ENCODE measurements at regions not wholly inside any gene's neighbourhood (a gene's known extent, or its start where the extent isn't known, plus 50 kb on each side); places are given as distances from the start of the nearest gene placed in this dataset.

GRCh38 chr4:11908205-11908604 is 479.5 kb upstream of the HS3ST1 start:
- H3K4me1 Mint-ChIP-seq, result peaks cover 3% of the 10 kb centered on the region
- TF ChIP-seq CTCF (IDR thresholded peaks at IDR 0.05), result no peak
- no peaks in the 10 kb centered on the region for H3K79me2 ChIP-seq (ENCODE audit: insufficient read depth, low read length)

GRCh38 chr4:11904846-11905739 is 476.4 kb upstream of the HS3ST1 start:
- H3K4me3 ChIP-seq (replicated peaks in 1 of 3; ENCODE audit: low read depth in 2 of 3, low read length in 3 of 3), result no peak overlapping the region
- no peaks in the 10 kb centered on the region for H3K79me2 ChIP-seq (ENCODE audit: insufficient read depth, low read length)
- H3K27me3 Mint-ChIP-seq (ENCODE audit: low read depth in 3 of 3), result peaks cover 5 to 10% (median 6%) of the 10 kb centered on the region in 3 donors
- H3K9me3 ChIP-seq (replicated peaks in 1 of 2; ENCODE audit: control insufficient read depth in 1 of 2, insufficient read depth in 1 of 2, low read length in 2 of 2), result no peaks in the 10 kb centered on the region
- no peak overlapping the region for H3K4me2 ChIP-seq (replicated peaks; ENCODE audit: extremely low read depth, low read length, poor library complexity, severe bottlenecking)
- no peak overlapping the region for H2AFZ ChIP-seq (ENCODE audit: insufficient read depth, low read depth, low read length, poor library complexity, severe bottlenecking)
- intact Hi-C loops (cut with micrococcal nuclease), result no loop called here
- no peak for DNase-seq
- 46% methylated on average over 7 of the region's 9 CpGs for WGBS (ENCODE audit: insufficient coverage)
- H3K27ac ChIP-seq (ENCODE audit: low read depth in 1 of 2, low read length in 2 of 2), result no peak overlapping the region
- H4K20me1 ChIP-seq (ENCODE audit: insufficient read depth, low read length), result no peaks in the 10 kb centered on the region
- H3K36me3 Mint-ChIP-seq, result no peaks in the 10 kb centered on the region
- peaks cover 0 to 3% (median 1%) of the 10 kb centered on the region in 7 donors for H3K9me3 Mint-ChIP-seq
- no peaks in the 10 kb centered on the region for H3K36me3 ChIP-seq (replicated peaks in 1 of 2; ENCODE audit: control insufficient read depth in 1 of 2, insufficient read depth in 2 of 2, low read length in 2 of 2)
- TF ChIP-seq CTCF (IDR thresholded peaks at IDR 0.05), result no peak
- no peaks in the 10 kb centered on the region for H3K27me3 ChIP-seq (ENCODE audit: control insufficient read depth in 2 of 2, insufficient read depth in 2 of 2, low read length in 2 of 2)
- no peak overlapping the region for H3K27ac Mint-ChIP-seq
- no peak overlapping the region for H3K9ac ChIP-seq (ENCODE audit: insufficient read depth, low read length, poor library complexity, severe bottlenecking)
- H3K4me1 Mint-ChIP-seq, result peaks cover 3% of the 10 kb centered on the region
- no peak overlapping the region for H3K4me3 Mint-ChIP-seq
- no peaks in the 10 kb centered on the region for H3K4me1 ChIP-seq (ENCODE audit: control insufficient read depth in 1 of 2, insufficient read depth in 2 of 2, low read length in 2 of 2)

More at GRCh38 chr4:11908205-11908604, 479.5 kb upstream of the HS3ST1 start:
- Histone ChIP-seq H4K20me1 (ENCODE audit: insufficient read depth, low read length) (no peaks in the 10 kb centered on the region), H3K4me2 (replicated peaks; ENCODE audit: extremely low read depth, low read length, poor library complexity, severe bottlenecking) (no peak overlapping the region), H3K27me3 (ENCODE audit: control insufficient read depth in 2 of 2, insufficient read depth in 2 of 2, low read length in 2 of 2) (no peaks in the 10 kb centered on the region), H3K9ac (ENCODE audit: insufficient read depth, low read length, poor library complexity, severe bottlenecking) (no peak overlapping the region), H3K27ac (ENCODE audit: low read depth in 1 of 2, low read length in 2 of 2) (no peak overlapping the region), H3K4me3 (replicated peaks in 1 of 3; ENCODE audit: low read depth in 2 of 3, low read length in 3 of 3) (no peak overlapping the region), H2AFZ (ENCODE audit: insufficient read depth, low read depth, low read length, poor library complexity, severe bottlenecking) (no peak overlapping the region), H3K4me1 (ENCODE audit: control insufficient read depth in 1 of 2, insufficient read depth in 2 of 2, low read length in 2 of 2) (no peaks in the 10 kb centered on the region), H3K36me3 (replicated peaks in 1 of 2; ENCODE audit: control insufficient read depth in 1 of 2, insufficient read depth in 2 of 2, low read length in 2 of 2) (no peaks in the 10 kb centered on the region), H3K9me3 (replicated peaks in 1 of 2; ENCODE audit: control insufficient read depth in 1 of 2, insufficient read depth in 1 of 2, low read length in 2 of 2) (no peaks in the 10 kb centered on the region)
- no peak for DNase-seq
- Mint-ChIP-seq H3K4me3 (no peak overlapping the region), H3K27me3 (ENCODE audit: low read depth in 3 of 3) (peaks cover 5 to 9% (median 6%) of the 10 kb centered on the region in 3 donors), H3K36me3 (no peaks in the 10 kb centered on the region), H3K9me3 (peaks cover 0 to 5% (median 3%) of the 10 kb centered on the region in 7 donors), H3K27ac (no peak overlapping the region)
- 80% methylated on average over 1 of the region's 3 CpGs for WGBS (ENCODE audit: insufficient coverage)
- intact Hi-C loops (cut with micrococcal nuclease), result no loop called here
